Mesenchymal stem cell (in vitro differentiated cells and primary cell): ENCODE measurements at regions not wholly inside any gene's neighbourhood (a gene's known extent, or its start where the extent isn't known, plus 50 kb on each side); places are given as distances from the start of the nearest gene placed in this dataset.

Source experiments
- DNase-seq: peaks from one replicate; pipeline ENCODE4 v3.0.0-alpha.2; 2013
- H2AFZ ChIP-seq: one replicate; pipeline ENCODE4 v1.6.1; 2013; ENCODE audit warnings: low read depth, mild to moderate bottlenecking, control low read depth, inconsistent platforms, low read length, moderate library complexity
- H2AK5ac ChIP-seq: 2 replicates; pipeline ENCODE4 v1.6.1; 2013; ENCODE audit warnings: low read length, moderate library complexity, mild to moderate bottlenecking, inconsistent platforms; ENCODE audit not compliant: severe bottlenecking
- H2BK120ac ChIP-seq: one replicate; pipeline ENCODE4 v1.6.1; 2013; ENCODE audit warnings: low read depth, mild to moderate bottlenecking, inconsistent platforms, low read length, moderate library complexity
- H2BK12ac ChIP-seq, 2 experiments: one replicate each; pipeline ENCODE4 v1.6.1; 2013; ENCODE audit warnings: inconsistent platforms in 2 of 2, low read length in 2 of 2, mild to moderate bottlenecking in 2 of 2, moderate library complexity in 2 of 2, control low read depth in 1 of 2
- H2BK15ac ChIP-seq: one replicate; pipeline ENCODE4 v1.6.1; 2013; ENCODE audit warnings: mild to moderate bottlenecking, low read depth, inconsistent platforms; ENCODE audit not compliant: poor library complexity, severe bottlenecking
- H2BK5ac ChIP-seq: 2 replicates; pipeline ENCODE4 v1.6.1; 2013; ENCODE audit warnings: low read depth, mild to moderate bottlenecking, low read length, control low read depth, inconsistent platforms; ENCODE audit not compliant: poor library complexity, severe bottlenecking
- H3K14ac ChIP-seq, 2 experiments: one replicate each; pipeline ENCODE4 v1.6.1; 2013; ENCODE audit warnings: inconsistent platforms in 2 of 2, low read length in 2 of 2, control low read depth in 1 of 2, mild to moderate bottlenecking in 1 of 2, moderate library complexity in 1 of 2
- H3K18ac ChIP-seq, 2 experiments: one replicate each; pipeline ENCODE4 v1.6.1; 2013; ENCODE audit warnings: inconsistent platforms in 2 of 2, low read length in 2 of 2, control low read depth in 1 of 2, low read depth in 1 of 2, mild to moderate bottlenecking in 1 of 2
- H3K23ac ChIP-seq, 2 experiments: one replicate each; pipeline ENCODE4 v1.6.1; 2013; ENCODE audit warnings: inconsistent platforms in 2 of 2, low read length in 2 of 2, mild to moderate bottlenecking in 2 of 2, moderate library complexity in 2 of 2, control low read depth in 1 of 2
- H3K27ac ChIP-seq: 2 replicates; pipeline ENCODE4 v1.5.1; 2013; ENCODE audit warnings: mild to moderate bottlenecking, moderate library complexity, low read length, control low read depth, inconsistent platforms; ENCODE audit not compliant: poor library complexity, severe bottlenecking
- H3K27me3 ChIP-seq, 2 experiments: 2 replicates each; pipeline versions ENCODE4 v1.6.1 to v1.7.0; 2013; ENCODE audit warnings: low read length in 2 of 2, mild to moderate bottlenecking in 2 of 2, moderate library complexity in 2 of 2, control low read depth in 1 of 2, inconsistent platforms in 1 of 2; ENCODE audit not compliant: control insufficient read depth in 1 of 2, insufficient read depth in 1 of 2
- H3K36me3 ChIP-seq, 2 experiments: 2 replicates each; pipeline versions ENCODE4 v1.6.1 to v1.7.0; 2013; ENCODE audit warnings: low read length in 2 of 2, control low read depth in 1 of 2, inconsistent platforms in 1 of 2, low read depth in 1 of 2, mild to moderate bottlenecking in 1 of 2; ENCODE audit not compliant: insufficient read depth in 2 of 2, control insufficient read depth in 1 of 2
- H3K4ac ChIP-seq, 2 experiments: one replicate each; pipeline ENCODE4 v1.6.1; 2013; ENCODE audit warnings: inconsistent platforms in 2 of 2, low read length in 2 of 2, mild to moderate bottlenecking in 2 of 2, moderate library complexity in 2 of 2, control low read depth in 1 of 2, low read depth in 1 of 2
- H3K4me1 ChIP-seq: 2 replicates; pipeline ENCODE4 v1.6.1; 2013; ENCODE audit warnings: low read depth, low read length, control low read depth; ENCODE audit not compliant: control insufficient read depth, insufficient read depth
- H3K4me2 ChIP-seq: 2 replicates; pipeline ENCODE4 v1.6.1; 2013; ENCODE audit warnings: low read length, mild to moderate bottlenecking, inconsistent platforms; ENCODE audit not compliant: poor library complexity, severe bottlenecking
- H3K4me3 ChIP-seq, 2 experiments: 2 replicates each; pipeline versions ENCODE4 v1.5.1 to v1.7.0; 2013; ENCODE audit warnings: low read length in 2 of 2, mild to moderate bottlenecking in 2 of 2, control low read depth in 1 of 2, low read depth in 1 of 2; ENCODE audit not compliant: insufficient read depth in 1 of 2
- H3K79me1 ChIP-seq: replicated peaks from 2 replicates; pipeline ENCODE4 v1.6.1; 2013; ENCODE audit warnings: mild to moderate bottlenecking, control low read depth, low read length, inconsistent platforms; ENCODE audit not compliant: poor library complexity, severe bottlenecking
- H3K9ac ChIP-seq: 2 replicates; pipeline ENCODE4 v1.7.0; 2013; ENCODE audit warnings: mild to moderate bottlenecking, low read length, moderate library complexity
- H3K9me3 ChIP-seq: 2 replicates; pipeline ENCODE4 v1.7.0; 2013; ENCODE audit warnings: mild to moderate bottlenecking, low read length; ENCODE audit not compliant: control insufficient read depth
- H4K8ac ChIP-seq: one replicate; pipeline ENCODE4 v1.6.1; 2013; ENCODE audit warnings: inconsistent platforms, mild to moderate bottlenecking, low read length, moderate library complexity
- H4K91ac ChIP-seq: one replicate; pipeline ENCODE4 v1.6.1; 2013; ENCODE audit warnings: mild to moderate bottlenecking, low read length, inconsistent platforms
- WGBS: methylation state at CpG from one replicate; pipeline ENCODE4 v1.1.7; 2013; ENCODE audit warnings: mixed read lengths; 5-methylcytosine and 5-hydroxymethylcytosine counted together

- Histone ChIP-seq H4K8ac (no peak overlapping the region), H3K36me3 (no peaks in the 10 kb centered on the region), H3K27me3 (no peaks in the 10 kb centered on the region), H2BK120ac (no peak overlapping the region), H2BK12ac (no peak overlapping the region), H3K18ac (no peak overlapping the region), H2BK5ac (no peak overlapping the region), H3K23ac (no peak overlapping the region), H2AFZ (no peak overlapping the region), H3K4me3 (no peak overlapping the region), H2AK5ac (peak overlapping the region; percentile 58), H3K9ac (no peak overlapping the region), H2BK15ac (no peak overlapping the region), H3K27ac (no peak overlapping the region), H3K14ac (no peak overlapping the region), H3K4me1 (peaks cover 2% of the 10 kb centered on the region), H3K4ac (no peak overlapping the region), H4K91ac (no peak overlapping the region), H3K79me1 (no peaks in the 10 kb centered on the region), H3K4me2 (no peak overlapping the region), H3K9me3 (no peaks in the 10 kb centered on the region)
- no peak for DNase-seq
- 91% methylated on average over 3 of the region's 3 CpGs for WGBS
Observed at GRCh38 chr4:10760086-10760485, 75.5 kb upstream of the CLNK start.

- H3K4me2 ChIP-seq: no peak overlapping the region
- no peak for DNase-seq
- H4K91ac ChIP-seq: no peak overlapping the region
- H2BK15ac ChIP-seq: no peak overlapping the region
- no peaks in the 10 kb centered on the region for H3K9me3 ChIP-seq
- no peak overlapping the region for H2AK5ac ChIP-seq
- H3K27me3 ChIP-seq: no peaks in the 10 kb centered on the region
- H2AFZ ChIP-seq: no peak overlapping the region
- peaks cover 2% of the 10 kb centered on the region for H3K4me1 ChIP-seq
- H4K8ac ChIP-seq: no peak overlapping the region
- no peak overlapping the region for H2BK120ac ChIP-seq
- H3K18ac ChIP-seq: no peak overlapping the region
- H3K36me3 ChIP-seq: no peaks in the 10 kb centered on the region
- H3K4ac ChIP-seq: no peak overlapping the region
- H3K27ac ChIP-seq: no peak overlapping the region
- H2BK12ac ChIP-seq: no peak overlapping the region
- no peak overlapping the region for H3K23ac ChIP-seq
- no peak overlapping the region for H2BK5ac ChIP-seq
- H3K4me3 ChIP-seq: no peak overlapping the region
- no peak overlapping the region for H3K14ac ChIP-seq
- no peak overlapping the region for H3K9ac ChIP-seq
- H3K79me1 ChIP-seq: no peaks in the 10 kb centered on the region
Observed at GRCh38 chr4:10758906-10759305, 74.3 kb upstream of the CLNK start.

- 81% methylated on average over 2 of the region's 2 CpGs for WGBS
- H3K14ac ChIP-seq: no peak overlapping the region
Observed at GRCh38 chr4:10753856-10754402, 69.4 kb upstream of the CLNK start.

DNA sequence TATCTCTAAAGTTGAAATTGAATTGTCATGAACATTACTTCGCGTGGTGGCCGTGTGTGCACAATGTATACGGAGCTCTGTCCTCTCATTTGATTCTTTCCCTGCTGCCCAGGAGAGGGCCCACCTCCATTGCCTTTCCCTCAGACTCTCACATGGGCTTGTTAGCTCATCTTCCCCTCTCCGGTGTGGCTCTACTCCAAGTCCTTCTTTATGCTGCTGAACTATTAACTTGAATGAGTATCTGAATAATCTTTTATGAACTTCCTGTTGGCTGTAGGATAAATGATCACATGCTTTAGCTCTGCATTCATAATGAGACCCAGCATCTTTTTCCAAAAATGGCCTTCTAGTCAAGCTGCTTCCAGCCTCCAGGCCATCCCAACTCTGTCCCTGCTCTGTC lies 68.8 kb upstream of the CLNK start:
- Histone ChIP-seq H3K27me3 (no peaks in the 10 kb centered on the region), H4K8ac (no peak overlapping the region), H3K36me3 (no peaks in the 10 kb centered on the region), H4K91ac (no peak overlapping the region), H2AK5ac (no peak overlapping the region), H2AFZ (no peak overlapping the region), H3K18ac (no peak overlapping the region), H2BK12ac (no peak overlapping the region), H3K14ac (no peak overlapping the region), H3K4me1 (peaks cover 1% of the 10 kb centered on the region), H3K4me2 (no peak overlapping the region), H3K23ac (no peak overlapping the region), H3K9ac (no peak overlapping the region), H2BK5ac (no peak overlapping the region), H2BK120ac (no peak overlapping the region), H3K79me1 (no peaks in the 10 kb centered on the region), H3K27ac (no peak overlapping the region), H3K4ac (no peak overlapping the region), H2BK15ac (no peak overlapping the region), H3K4me3 (no peak overlapping the region), H3K9me3 (no peaks in the 10 kb centered on the region)
- DNase-seq: no peak
- WGBS: 95% methylated on average over 4 of the region's 5 CpGs

More at GRCh38 chr4:10753856-10754402, 69.4 kb upstream of the CLNK start:
- no peak overlapping the region for H3K4me2 ChIP-seq
- H2AFZ ChIP-seq: no peak overlapping the region
- H4K91ac ChIP-seq: no peak overlapping the region
- no peak overlapping the region for H4K8ac ChIP-seq
- no peak overlapping the region for H2BK5ac ChIP-seq
- H3K9ac ChIP-seq: no peak overlapping the region
- H3K27me3 ChIP-seq: no peaks in the 10 kb centered on the region
- H2AK5ac ChIP-seq: no peak overlapping the region
- H3K23ac ChIP-seq: no peak overlapping the region
- no peak overlapping the region for H2BK15ac ChIP-seq
- H3K27ac ChIP-seq: no peak overlapping the region
- H3K9me3 ChIP-seq: no peaks in the 10 kb centered on the region
- no peak overlapping the region for H2BK12ac ChIP-seq
- H2BK120ac ChIP-seq: no peak overlapping the region
- no peak overlapping the region for H3K18ac ChIP-seq
- H3K36me3 ChIP-seq: no peaks in the 10 kb centered on the region
- no peak overlapping the region for H3K4me3 ChIP-seq
- peaks cover 1% of the 10 kb centered on the region for H3K4me1 ChIP-seq
- no peak for DNase-seq
- no peak overlapping the region for H3K4ac ChIP-seq
- no peaks in the 10 kb centered on the region for H3K79me1 ChIP-seq
